HCT116 (cell line): ENCODE measurements at regions not wholly inside any gene's neighbourhood (a gene's known extent, or its start where the extent isn't known, plus 50 kb on each side); places are given as distances from the start of the nearest gene placed in this dataset.

ENCODE experiments used
- ATAC-seq: fragments of 200-7000 bp; cut with Tn5 transposase; 2 replicates; pipeline ENCODE4 v1.9.1; 2020; ENCODE audit warnings: mild to moderate bottlenecking, moderate library complexity
- BruUV-seq: library from RNA; stranded (reverse); fragments of 400-500 nt; replicated peaks from 2 replicates; lab custom pipeline; 2021; lab: Mats Ljungman, UMichigan
- CTCF ChIA-PET: fragments of 300-600 bp; sonication (Branson Sonifier 250); formaldehyde crosslinking; loops from one replicate; lab custom pipeline; 2021; ENCODE audit warnings: antibody characterized with exemption; lab: Charles Lee
- POLR2A ChIA-PET: fragments of 300-600, 350-600 bp; sonication (Branson Sonifier 250); formaldehyde crosslinking; loops from one replicate; lab custom pipeline; 2021; ENCODE audit warnings: antibody characterized with exemption; lab: Charles Lee
- RAD21 ChIA-PET, 2 experiments: fragments of 300-600 bp; sonication (Branson Sonifier 250); formaldehyde crosslinking; loops; one replicate each; lab custom pipeline; 2023; ENCODE audit warnings: low total read pairs in 2 of 2; ENCODE audit not compliant: uncharacterized antibody in 2 of 2, unreplicated experiment in 2 of 2, low non-redundant PET in 1 of 2; lab: Charles Lee
- DNase-seq: peaks from one replicate; pipeline ENCODE4 v3.0.0-alpha.2; 2010; ENCODE audit warnings: low read depth, low spot score
- H2AFZ ChIP-seq: fragments of 200-600 bp; shearing (Covaris generic), sonication (generic); 2 replicates; pipeline ENCODE4 v1.6.1; 2017; ENCODE audit warnings: low read depth, mixed run types, mixed read lengths, antibody characterized with exemption, low read length; ENCODE audit not compliant: poor library complexity, severe bottlenecking
- H3K27ac ChIP-seq: 2 replicates; pipeline ENCODE4 v1.5.1; 2012; ENCODE audit warnings: low read depth, low read length
- H3K27me3 ChIP-seq: fragments of 200-600 bp; sonication (generic); 2 replicates; pipeline ENCODE4 v1.6.1; 2016; ENCODE audit warnings: mixed run types, low read length, mixed read lengths; ENCODE audit not compliant: insufficient read depth
- H3K36me3 ChIP-seq, 2 experiments: fragments of 200-500 bp in 1 of 2; fragments of 200-600 bp in 1 of 2; sonication (Bioruptor generic) in 1 of 2; sonication (generic) in 1 of 2; 2 replicates each; pipeline versions ENCODE4 v1.5.1 to v1.6.1; 2014 to 2016; ENCODE audit warnings: low read length in 2 of 2, inconsistent platforms in 1 of 2, mixed read lengths in 1 of 2, mixed run types in 1 of 2; ENCODE audit not compliant: insufficient read depth in 2 of 2, control insufficient read depth in 1 of 2
- H3K4me1 ChIP-seq, 2 experiments: fragments of 200-600 bp in 1 of 2; sonication (generic) in 1 of 2; 2 replicates each; pipeline versions ENCODE4 v1.5.1 to v1.6.1; 2012 to 2017; ENCODE audit warnings: low read length in 2 of 2, inconsistent platforms in 1 of 2, mild to moderate bottlenecking in 1 of 2, mixed read lengths in 1 of 2, mixed run types in 1 of 2, moderate library complexity in 1 of 2; ENCODE audit not compliant: insufficient read depth in 2 of 2, control insufficient read depth in 1 of 2
- H3K4me2 ChIP-seq: fragments of 200-600 bp; sonication (generic); 2 replicates; pipeline ENCODE4 v1.6.1; 2017; ENCODE audit warnings: mixed run types, low read length, mixed read lengths
- H3K4me3 ChIP-seq, 2 experiments: fragments of 200-600 bp in 1 of 2; sonication (generic) in 1 of 2; replicated peaks in 1 of 2; 2 replicates each; pipeline ENCODE4 v1.5.1; 2011 to 2016; ENCODE audit warnings: low read length in 2 of 2, control low read depth in 1 of 2, low read depth in 1 of 2, mild to moderate bottlenecking in 1 of 2, mixed read lengths in 1 of 2, mixed run types in 1 of 2
- H3K79me2 ChIP-seq: fragments of 200-600 bp; sonication (generic); 2 replicates; pipeline ENCODE4 v1.6.1; 2017; ENCODE audit warnings: mild to moderate bottlenecking, mixed run types, low read length, moderate library complexity, mixed read lengths; ENCODE audit not compliant: insufficient read depth
- H3K9ac ChIP-seq: fragments of 200-600 bp; sonication (generic); 2 replicates; pipeline ENCODE4 v1.6.1; 2016; ENCODE audit warnings: low read length, mixed read lengths
- H3K9me2 ChIP-seq: fragments of 200-600 bp; sonication (generic), shearing (Covaris generic); 2 replicates; pipeline ENCODE4 v1.6.1; 2017; ENCODE audit warnings: mixed run types, mild to moderate bottlenecking, moderate library complexity; ENCODE audit not compliant: insufficient read depth
- H3K9me3 ChIP-seq, 2 experiments: fragments of 200-500 bp in 1 of 2; fragments of 200-600 bp in 1 of 2; sonication (Bioruptor generic) in 1 of 2; sonication (generic) in 1 of 2; 2 replicates each; pipeline ENCODE4 v1.6.1; 2014 to 2017; ENCODE audit warnings: low read length in 2 of 2, mixed read lengths in 2 of 2, inconsistent platforms in 1 of 2, low read depth in 1 of 2, mild to moderate bottlenecking in 1 of 2, mixed run types in 1 of 2, moderate library complexity in 1 of 2; ENCODE audit not compliant: control insufficient read depth in 1 of 2, insufficient read depth in 1 of 2
- H4K20me1 ChIP-seq: fragments of 200-600 bp; sonication (generic), shearing (Covaris generic); 2 replicates; pipeline ENCODE4 v1.6.1; 2017; ENCODE audit warnings: mixed run types, mild to moderate bottlenecking, moderate library complexity; ENCODE audit not compliant: insufficient read depth
- ATF3 ChIP-seq: IDR thresholded peaks from 2 replicates; pipeline ENCODE4 v1.6.1; 2012
- EZH2 ChIP-seq: fragments of 200-600 bp; sonication (generic); IDR thresholded peaks from 2 replicates; pipeline ENCODE4 v1.6.1; 2017; ENCODE audit warnings: antibody characterized with exemption, mixed run types
- FOSL1 ChIP-seq: IDR thresholded peaks from 2 replicates; pipeline ENCODE4 v1.6.1; 2012; ENCODE audit warnings: low read depth
- MAX ChIP-seq: IDR thresholded peaks from 2 replicates; pipeline ENCODE4 v1.6.1; 2012
- REST ChIP-seq: IDR thresholded peaks from 2 replicates; pipeline ENCODE4 v1.6.1; 2012; ENCODE audit warnings: low read depth
- SIN3A ChIP-seq: IDR thresholded peaks from 2 replicates; pipeline ENCODE4 v1.6.1; 2012; ENCODE audit warnings: low read depth
- SP1 ChIP-seq: IDR thresholded peaks from 2 replicates; pipeline ENCODE4 v1.6.1; 2012; ENCODE audit warnings: low read depth
- SRF ChIP-seq: IDR thresholded peaks from 2 replicates; pipeline ENCODE4 v1.6.1; 2012; ENCODE audit warnings: low read depth
- YY1 ChIP-seq: IDR thresholded peaks from 2 replicates; pipeline ENCODE4 v1.6.1; 2011; ENCODE audit warnings: low read length, low read depth, moderate library complexity, mild to moderate bottlenecking; ENCODE audit not compliant: insufficient replicate concordance; ENCODE audit errors: extremely low read depth
- ZBTB33 ChIP-seq: IDR thresholded peaks from 2 replicates; pipeline ENCODE4 v1.6.1; 2011; ENCODE audit warnings: mild to moderate bottlenecking, low read length, moderate library complexity; ENCODE audit not compliant: insufficient replicate concordance; ENCODE audit errors: extremely low read depth
- ZFX ChIP-seq: fragments of 450-650 bp; IDR thresholded peaks from 2 replicates; pipeline ENCODE4 v1.6.1; 2017
- ZNF274 ChIP-seq: fragments of 200-500 bp; sonication (Bioruptor generic); IDR thresholded peaks from 2 replicates; pipeline ENCODE4 v1.6.1; 2014; ENCODE audit warnings: mild to moderate bottlenecking, low read depth, low read length, inconsistent platforms
- intact Hi-C: fragments of 100-400 bp; cut with micrococcal nuclease; formaldehyde crosslinking; loops from 2 replicates; pipeline ENCODE4 v1.10.0; 2022

- TF ChIP-seq REST (no peak), FOSL1 (no peak)
Observed at GRCh38 chrX:721354-721753, 90.8 kb downstream of the SHOX start (continued).

- ChIA-PET CTCF (no interaction called here), RAD21 (no interaction called here)
Observed at GRCh38 chrX:720825-721224, 90.2 kb downstream of the SHOX start.

More at GRCh38 chrX:720825-721224, 90.2 kb downstream of the SHOX start:
- Histone ChIP-seq H3K27me3 (no peaks in the 10 kb centered on the region), H3K4me2 (no peak overlapping the region), H3K9ac (no peak overlapping the region), H3K4me3 (no peak overlapping the region), H3K27ac (no peak overlapping the region), H3K4me1 (no peaks in the 10 kb centered on the region), H2AFZ (no peak overlapping the region), H3K36me3 (no peaks in the 10 kb centered on the region), H3K9me2 (no peaks in the 10 kb centered on the region), H4K20me1 (no peaks in the 10 kb centered on the region), H3K9me3 (no peaks in the 10 kb centered on the region), H3K79me2 (no peaks in the 10 kb centered on the region)
- POLR2A ChIA-PET, result no interaction called here
- DNase-seq, result no peak
- no peak for TF ChIP-seq ATF3
- no peak for TF ChIP-seq FOSL1
- no peak for TF ChIP-seq ZFX
- no peak for TF ChIP-seq MAX
- no peak for TF ChIP-seq YY1
- no peak for TF ChIP-seq SRF
- no peak for TF ChIP-seq ZNF274
- TF ChIP-seq SP1, result no peak
- TF ChIP-seq EZH2, result no peak
- TF ChIP-seq REST, result no peak
- TF ChIP-seq ZBTB33, result no peak
- no peak for TF ChIP-seq SIN3A
- intact Hi-C loops, result no loop called here
- BruUV-seq, result no TSS peak
- no peak for ATAC-seq
